ENCODE measurements at regions not wholly inside any gene's neighbourhood (a gene's known extent, or its start where the extent isn't known, plus 50 kb on each side); places are given as distances from the start of the nearest gene placed in this dataset.
A peak's percentile ranks its signal among the peaks of the same experiment; 100 is the strongest.
"Not testable (repeated sequence)": the region's sequence is repeated elsewhere in the genome, so short reads cannot be mapped to it uniquely, and the experiment has no call there.

- no peak for DNase-seq
These were observed 135.2 kb upstream of the CLINT1 start for GRCh38 chr5:157993986-157994691.

GRCh38 chr5:157993201-157993600 is 134.3 kb upstream of the CLINT1 start:
- DNase-seq: no peak

- DNase-seq: no peak
These were observed 131.7 kb upstream of the CLINT1 start for GRCh38 chr5:157990583-157991181.

GRCh38 chr5:157989296-157989695 is 130.4 kb upstream of the CLINT1 start:
- DNase-seq: no peak

GRCh38 chr5:157987259-157987658 is 128.3 kb upstream of the CLINT1 start:
- no peak for DNase-seq

- DNase-seq: no peak
These were observed 127.6 kb upstream of the CLINT1 start for GRCh38 chr5:157986431-157986990.

- DNase-seq: no peak
These were observed 125.7 kb upstream of the CLINT1 start for GRCh38 chr5:157984611-157985010.

- DNase-seq: no peak
These were observed 125.1 kb upstream of the CLINT1 start for GRCh38 chr5:157983906-157984551.

- peak; percentile 9 for DNase-seq
These were observed 119.1 kb upstream of the CLINT1 start for GRCh38 chr5:157978061-157978460.

GRCh38 chr5:157976429-157976828 is 117.5 kb upstream of the CLINT1 start:
- DNase-seq: no peak

GRCh38 chr5:157972579-157972978 is 113.6 kb upstream of the CLINT1 start:
- DNase-seq: no peak

- peak; percentile 0 for DNase-seq
These were observed 112.7 kb upstream of the CLINT1 start for GRCh38 chr5:157971571-157972216.

- DNase-seq: not testable (repeated sequence)
These were observed 109.6 kb upstream of the CLINT1 start for GRCh38 chr5:157968570-157968969.

- no peak for DNase-seq
These were observed 107.0 kb upstream of the CLINT1 start for GRCh38 chr5:157965989-157966388.

GRCh38 chr5:157965040-157965678 is 106.2 kb upstream of the CLINT1 start:
- no peak for DNase-seq

- DNase-seq: no peak
These were observed 104.8 kb upstream of the CLINT1 start for GRCh38 chr5:157963761-157964160.

- DNase-seq: no peak
These were observed 104.3 kb upstream of the CLINT1 start for GRCh38 chr5:157963244-157963643.

GRCh38 chr5:157962686-157963085 is 103.7 kb upstream of the CLINT1 start:
- not testable (repeated sequence) for DNase-seq

- peak; percentile 55 for DNase-seq
These were observed 103.1 kb upstream of the CLINT1 start for GRCh38 chr5:157961896-157962590.

- peak; percentile 24 for DNase-seq
These were observed 102.2 kb upstream of the CLINT1 start for GRCh38 chr5:157961176-157961575.

- DNase-seq: no peak
These were observed 100.4 kb upstream of the CLINT1 start for GRCh38 chr5:157959370-157959769.

GRCh38 chr5:157956271-157956885 is 97.4 kb upstream of the CLINT1 start:
- no peak for DNase-seq

All from NCI-H2227 treated with DMSO at 0.1 percent for 48 hours (cell line).